ENCODE measurements at regions not wholly inside any gene's neighbourhood (a gene's known extent, or its start where the extent isn't known, plus 50 kb on each side); places are given as distances from the start of the nearest gene placed in this dataset.
"Not testable (repeated sequence)": the region's sequence is repeated elsewhere in the genome, so short reads cannot be mapped to it uniquely, and the experiment has no call there.

DNA sequence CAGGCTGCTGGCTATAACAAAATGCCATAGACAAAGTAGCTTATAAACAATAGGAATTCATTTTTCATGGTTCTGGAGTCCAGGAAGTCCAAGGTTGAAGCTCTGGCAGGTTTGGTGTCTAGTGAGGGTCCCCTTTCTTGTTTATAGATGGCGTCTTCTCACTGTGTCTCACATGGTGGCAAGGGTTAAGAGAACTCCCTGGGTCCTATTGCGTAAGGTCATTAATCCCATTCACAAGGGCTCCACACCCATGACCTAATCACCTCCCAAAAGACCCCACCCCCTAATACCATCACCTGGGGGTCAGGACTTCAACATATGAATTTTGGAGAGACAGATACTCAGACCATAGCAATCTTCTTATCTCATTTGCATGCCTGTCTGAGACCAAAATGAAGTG is 108.9 kb upstream of the USP25 start:
- no peak overlapping the region for H3K27ac Mint-ChIP-seq
- no peaks in the 10 kb centered on the region for H3K4me1 Mint-ChIP-seq (ENCODE audit: low read depth)
- no peaks in the 10 kb centered on the region for H3K27me3 Mint-ChIP-seq
- no peaks in the 10 kb centered on the region for H3K36me3 Mint-ChIP-seq (ENCODE audit: low read depth)
- H3K9me3 Mint-ChIP-seq = peaks cover 4% of the 10 kb centered on the region
- H3K4me3 Mint-ChIP-seq = no peak overlapping the region

- no peak overlapping the region for H3K27ac Mint-ChIP-seq
- H3K9me3 Mint-ChIP-seq = peaks cover 4% of the 10 kb centered on the region
- H3K36me3 Mint-ChIP-seq (ENCODE audit: low read depth) = no peaks in the 10 kb centered on the region
- H3K4me3 Mint-ChIP-seq = no peak overlapping the region
- no peaks in the 10 kb centered on the region for H3K4me1 Mint-ChIP-seq (ENCODE audit: low read depth)
- H3K27me3 Mint-ChIP-seq = no peaks in the 10 kb centered on the region
These were observed 105.1 kb upstream of the USP25 start for GRCh38 chr21:15624646-15625045.

DNA sequence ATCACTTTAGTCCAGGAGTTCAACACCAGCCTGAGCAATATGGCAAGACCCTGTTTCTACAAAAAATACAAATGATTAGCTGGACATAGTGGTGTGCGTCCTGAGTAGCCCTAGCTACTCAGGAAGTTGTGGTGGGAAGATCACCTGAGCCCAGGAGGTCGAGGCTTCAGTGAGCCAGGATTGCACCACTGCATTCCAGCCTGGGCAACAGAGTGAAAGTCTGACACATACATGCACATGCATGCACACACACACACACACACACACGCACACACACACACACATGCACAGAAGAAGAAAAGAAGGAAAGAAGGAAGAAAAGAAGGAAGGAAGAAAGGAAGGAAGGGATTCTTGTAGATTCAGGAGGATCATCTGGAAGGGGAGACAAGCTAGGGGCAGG is 104.4 kb upstream of the USP25 start:
- Mint-ChIP-seq H3K4me3 (no peak overlapping the region), H3K27ac (no peak overlapping the region), H3K9me3 (peaks cover 4% of the 10 kb centered on the region), H3K36me3 (ENCODE audit: low read depth) (no peaks in the 10 kb centered on the region), H3K4me1 (ENCODE audit: low read depth) (no peaks in the 10 kb centered on the region), H3K27me3 (no peaks in the 10 kb centered on the region)

DNA sequence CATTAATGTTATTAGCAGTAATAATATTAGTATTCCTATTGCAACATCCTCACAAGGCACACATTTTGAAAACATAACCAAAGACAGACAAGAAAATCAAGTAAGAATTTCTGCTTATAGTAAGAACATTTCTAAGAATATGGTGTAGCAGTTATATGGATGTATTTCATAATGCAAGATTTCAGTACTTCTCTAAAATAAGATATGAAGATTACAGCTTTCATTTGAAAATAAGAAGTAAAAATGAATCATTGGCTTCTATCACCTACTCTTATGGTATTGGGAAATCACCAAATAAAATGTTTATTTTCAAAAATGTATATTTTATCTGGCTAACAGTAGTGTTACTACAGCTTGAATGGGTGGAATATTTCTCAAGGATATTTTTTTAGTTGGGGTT is 103.8 kb upstream of the USP25 start:
- Mint-ChIP-seq H3K27me3 (no peaks in the 10 kb centered on the region), H3K9me3 (peaks cover 4% of the 10 kb centered on the region), H3K4me3 (no peak overlapping the region), H3K4me1 (ENCODE audit: low read depth) (no peaks in the 10 kb centered on the region), H3K27ac (no peak overlapping the region), H3K36me3 (ENCODE audit: low read depth) (no peaks in the 10 kb centered on the region)

- no peaks in the 10 kb centered on the region for H3K27me3 Mint-ChIP-seq
- peaks cover 4% of the 10 kb centered on the region for H3K9me3 Mint-ChIP-seq
- no peak overlapping the region for H3K27ac Mint-ChIP-seq
- H3K4me3 Mint-ChIP-seq = no peak overlapping the region
- no peaks in the 10 kb centered on the region for H3K36me3 Mint-ChIP-seq (ENCODE audit: low read depth)
- no peaks in the 10 kb centered on the region for H3K4me1 Mint-ChIP-seq (ENCODE audit: low read depth)
These were observed 102.8 kb upstream of the USP25 start for GRCh38 chr21:15627011-15627410.

DNA sequence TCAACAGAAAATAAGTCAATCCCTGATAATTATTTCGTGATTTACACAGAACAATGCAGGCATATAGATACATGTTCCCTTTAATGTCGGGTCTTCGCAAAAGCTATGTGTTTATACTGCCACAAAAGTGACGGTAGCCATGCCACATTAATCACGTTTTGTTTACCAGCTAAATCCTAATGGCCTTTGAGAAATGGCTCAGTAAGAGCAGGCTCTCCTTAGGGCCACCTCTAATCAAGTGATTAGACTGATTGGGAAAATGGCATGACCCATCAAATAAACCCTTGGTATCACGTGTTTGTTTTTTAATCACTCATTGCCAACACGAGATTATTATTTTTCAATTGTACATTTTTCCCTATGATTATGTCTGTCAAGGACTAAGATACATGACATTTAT is 102.0 kb upstream of the USP25 start:
- Mint-ChIP-seq H3K4me3 (no peak overlapping the region), H3K9me3 (peaks cover 4% of the 10 kb centered on the region), H3K36me3 (ENCODE audit: low read depth) (no peaks in the 10 kb centered on the region), H3K4me1 (ENCODE audit: low read depth) (no peaks in the 10 kb centered on the region), H3K27ac (no peak overlapping the region), H3K27me3 (no peaks in the 10 kb centered on the region)

DNA sequence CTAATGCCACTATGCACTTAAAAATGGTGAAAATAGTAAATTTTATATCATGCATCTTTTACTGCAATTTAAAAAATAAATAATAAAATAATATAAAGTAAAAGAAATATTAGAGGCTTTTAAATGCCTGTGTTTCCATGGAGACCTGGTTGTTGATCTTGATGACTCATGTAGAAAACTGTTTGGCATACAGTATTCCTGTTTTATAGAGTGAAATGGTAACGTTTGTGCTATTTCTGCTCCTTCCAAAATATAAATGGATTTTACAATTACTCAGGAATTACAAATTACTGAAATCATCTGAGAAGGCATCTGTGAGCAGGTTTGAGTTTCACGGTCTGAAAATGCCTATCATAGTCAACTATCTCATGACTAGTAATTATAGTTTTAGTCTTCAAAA is 98.4 kb upstream of the USP25 start:
- H3K4me1 Mint-ChIP-seq (ENCODE audit: low read depth) = no peaks in the 10 kb centered on the region

GRCh38 chr21:15634541-15634940 is 95.2 kb upstream of the USP25 start:
- H3K4me3 Mint-ChIP-seq; H3K27me3 Mint-ChIP-seq; H3K9me3 Mint-ChIP-seq; H3K27ac Mint-ChIP-seq; H3K36me3 Mint-ChIP-seq (ENCODE audit: low read depth); H3K4me1 Mint-ChIP-seq (ENCODE audit: low read depth): not testable (repeated sequence)

More for the DNA sequence above, 98.4 kb upstream of the USP25 start:
- no peak overlapping the region for H3K27ac Mint-ChIP-seq
- H3K27me3 Mint-ChIP-seq = no peaks in the 10 kb centered on the region
- no peak overlapping the region for H3K4me3 Mint-ChIP-seq
- H3K36me3 Mint-ChIP-seq (ENCODE audit: low read depth) = no peaks in the 10 kb centered on the region
- no peaks in the 10 kb centered on the region for H3K9me3 Mint-ChIP-seq

DNA sequence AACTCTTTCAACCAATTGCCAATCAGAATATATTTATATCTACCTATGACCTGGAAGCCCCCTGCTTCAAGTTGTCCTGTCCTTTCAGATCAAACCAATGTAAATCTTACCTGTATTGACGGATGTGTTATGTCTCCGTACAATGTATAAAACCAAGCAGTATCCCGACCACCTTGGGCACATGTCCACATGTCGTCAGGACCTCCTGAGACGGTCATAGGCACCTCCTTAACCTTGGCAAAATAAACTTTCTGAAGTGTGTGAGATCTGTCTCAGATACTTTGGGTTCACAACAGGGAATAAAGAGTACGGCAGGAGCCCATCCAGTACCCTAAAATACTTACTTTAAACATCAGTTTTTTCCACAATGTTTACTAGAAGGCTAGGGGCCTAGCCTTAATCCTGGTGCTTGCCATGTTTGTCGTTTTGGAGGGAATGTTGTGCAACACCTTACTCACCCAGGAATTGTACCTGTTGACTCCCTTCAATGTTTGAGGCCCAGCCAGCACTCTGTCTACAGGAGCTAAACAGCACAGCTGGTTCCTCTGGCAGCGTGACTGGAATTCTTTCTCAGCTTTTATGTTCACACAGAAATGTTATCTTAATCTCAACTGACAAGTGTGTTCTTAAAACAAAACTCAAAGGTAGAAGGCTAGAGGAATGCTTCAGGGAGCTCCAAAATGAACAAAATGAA is 90.8 kb upstream of the USP25 start:
- no peaks in the 10 kb centered on the region for H3K36me3 Mint-ChIP-seq (ENCODE audit: low read depth)
- no peaks in the 10 kb centered on the region for H3K27me3 Mint-ChIP-seq
- no peak overlapping the region for H3K4me3 Mint-ChIP-seq
- no peaks in the 10 kb centered on the region for H3K9me3 Mint-ChIP-seq
- H3K27ac Mint-ChIP-seq = no peak overlapping the region
- H3K4me1 Mint-ChIP-seq (ENCODE audit: low read depth) = no peaks in the 10 kb centered on the region

DNA sequence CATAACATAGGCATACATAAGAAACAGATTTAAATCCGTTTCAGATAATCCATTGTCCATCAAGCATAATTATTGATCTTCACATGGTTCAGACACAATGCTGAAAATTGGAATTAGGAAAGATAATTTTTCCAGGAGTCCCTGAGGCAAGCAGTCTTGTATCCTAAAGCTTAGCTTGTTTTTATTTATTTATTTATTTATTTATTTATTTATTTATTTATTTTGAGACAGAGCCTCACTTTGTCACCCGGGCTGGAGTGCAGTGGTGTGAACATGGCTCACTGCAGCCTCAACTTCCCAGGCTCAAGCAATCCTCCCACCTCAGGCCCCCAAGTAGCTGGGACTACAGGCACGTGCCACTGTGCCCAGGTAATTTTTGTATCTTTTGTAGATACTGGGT is 89.7 kb upstream of the USP25 start:
- not testable (repeated sequence) for H3K27me3 Mint-ChIP-seq; H3K4me3 Mint-ChIP-seq; H3K4me1 Mint-ChIP-seq (ENCODE audit: low read depth); H3K36me3 Mint-ChIP-seq (ENCODE audit: low read depth); H3K9me3 Mint-ChIP-seq; H3K27ac Mint-ChIP-seq

- Mint-ChIP-seq H3K27me3 (no peaks in the 10 kb centered on the region), H3K4me1 (ENCODE audit: low read depth) (no peaks in the 10 kb centered on the region), H3K36me3 (ENCODE audit: low read depth) (no peaks in the 10 kb centered on the region), H3K27ac (no peak overlapping the region), H3K4me3 (no peak overlapping the region), H3K9me3 (no peaks in the 10 kb centered on the region)
These were observed 85.3 kb upstream of the USP25 start for GRCh38 chr21:15644489-15644888.

DNA sequence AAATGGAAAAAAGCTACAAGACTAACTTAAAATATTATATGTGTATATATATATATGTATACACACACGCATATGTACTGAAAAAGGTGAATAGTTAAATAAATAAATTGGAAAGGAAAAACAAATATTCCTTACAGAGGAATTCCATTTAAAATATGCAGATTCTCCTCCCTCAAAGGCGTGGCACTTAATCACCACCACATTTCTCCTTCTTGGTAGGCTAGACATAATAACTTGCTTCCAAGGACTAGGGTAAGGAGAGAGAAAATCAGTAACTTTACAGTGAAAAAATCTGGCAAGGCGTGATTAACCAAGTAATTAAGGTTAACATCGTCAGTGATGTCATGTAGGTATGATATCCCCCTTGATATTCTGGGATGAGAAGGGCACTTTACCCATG is 84.0 kb upstream of the USP25 start:
- Mint-ChIP-seq H3K27ac (no peak overlapping the region), H3K4me1 (ENCODE audit: low read depth) (no peaks in the 10 kb centered on the region), H3K4me3 (no peak overlapping the region), H3K36me3 (ENCODE audit: low read depth) (no peaks in the 10 kb centered on the region), H3K27me3 (no peaks in the 10 kb centered on the region), H3K9me3 (no peaks in the 10 kb centered on the region)

- no peaks in the 10 kb centered on the region for H3K9me3 Mint-ChIP-seq
- H3K36me3 Mint-ChIP-seq (ENCODE audit: low read depth) = no peaks in the 10 kb centered on the region
- no peak overlapping the region for H3K27ac Mint-ChIP-seq
- no peaks in the 10 kb centered on the region for H3K27me3 Mint-ChIP-seq
- no peaks in the 10 kb centered on the region for H3K4me1 Mint-ChIP-seq (ENCODE audit: low read depth)
- H3K4me3 Mint-ChIP-seq = no peak overlapping the region
These were observed 79.0 kb upstream of the USP25 start for GRCh38 chr21:15650735-15651134.

DNA sequence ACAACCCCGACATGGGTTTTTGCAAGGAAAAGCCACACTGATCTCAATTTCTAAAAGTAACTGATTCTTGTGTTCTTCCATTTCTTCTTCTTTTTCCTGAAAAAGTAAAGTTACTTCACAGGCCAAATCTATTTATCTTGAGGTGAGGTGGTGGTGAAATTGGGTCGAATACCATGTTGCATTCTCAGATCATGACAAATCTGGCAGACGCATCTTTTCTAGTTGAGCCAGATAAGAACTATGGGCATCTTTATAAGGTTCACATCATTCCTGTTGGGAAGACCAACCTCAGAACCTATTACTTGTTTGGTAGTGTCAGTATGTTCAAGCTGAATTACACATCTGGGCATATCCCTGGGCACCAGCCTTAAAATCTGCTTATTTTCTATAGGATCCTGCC is 78.6 kb upstream of the USP25 start:
- Mint-ChIP-seq H3K27me3 (no peaks in the 10 kb centered on the region), H3K9me3 (no peaks in the 10 kb centered on the region), H3K36me3 (ENCODE audit: low read depth) (no peaks in the 10 kb centered on the region), H3K4me1 (ENCODE audit: low read depth) (no peaks in the 10 kb centered on the region), H3K27ac (no peak overlapping the region), H3K4me3 (no peak overlapping the region)

GRCh38 chr21:15653710-15654109 is 76.1 kb upstream of the USP25 start:
- Mint-ChIP-seq H3K27me3 (no peaks in the 10 kb centered on the region), H3K4me1 (ENCODE audit: low read depth) (no peaks in the 10 kb centered on the region), H3K9me3 (no peaks in the 10 kb centered on the region), H3K27ac (no peak overlapping the region), H3K4me3 (no peak overlapping the region), H3K36me3 (ENCODE audit: low read depth) (no peaks in the 10 kb centered on the region)

DNA sequence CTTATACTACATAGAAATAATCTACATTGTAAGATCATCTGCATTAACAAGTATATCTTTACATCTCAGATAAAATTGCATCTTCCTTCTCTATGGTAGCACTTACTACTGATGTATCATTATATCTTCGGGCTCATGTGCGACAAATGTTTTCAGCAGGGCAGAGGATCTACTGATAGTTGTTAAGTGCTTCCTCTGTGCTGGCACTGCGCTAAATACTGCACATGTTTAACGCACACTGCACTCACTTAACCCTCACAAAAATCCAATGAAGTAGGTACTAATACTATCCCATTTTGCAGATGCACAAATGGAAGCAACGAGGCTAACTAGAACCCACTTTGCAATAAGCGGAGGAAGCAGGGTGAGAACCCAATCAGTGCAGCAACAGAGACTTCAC is 75.6 kb upstream of the USP25 start:
- H3K4me1 Mint-ChIP-seq (ENCODE audit: low read depth) = no peaks in the 10 kb centered on the region
- no peaks in the 10 kb centered on the region for H3K9me3 Mint-ChIP-seq
- no peaks in the 10 kb centered on the region for H3K27me3 Mint-ChIP-seq
- no peak overlapping the region for H3K4me3 Mint-ChIP-seq
- no peaks in the 10 kb centered on the region for H3K36me3 Mint-ChIP-seq (ENCODE audit: low read depth)
- no peak overlapping the region for H3K27ac Mint-ChIP-seq
